GM19452 (cell line): ENCODE measurements at regions not wholly inside any gene's neighbourhood (a gene's known extent, or its start where the extent isn't known, plus 50 kb on each side); places are given as distances from the start of the nearest gene placed in this dataset.
"Not testable (repeated sequence)": the region's sequence is repeated elsewhere in the genome, so short reads cannot be mapped to it uniquely, and the experiment has no call there.

Experiments
- ATAC-seq: cut with Tn5 transposase; IDR thresholded peaks from one replicate; pipeline ENCODE4 v1.9.1; 2021; ENCODE audit not compliant: unreplicated experiment

- no peak for ATAC-seq
Measured at GRCh38 chr4:106604319-106605051, 235.9 kb upstream of the GIMD1 start.

DNA sequence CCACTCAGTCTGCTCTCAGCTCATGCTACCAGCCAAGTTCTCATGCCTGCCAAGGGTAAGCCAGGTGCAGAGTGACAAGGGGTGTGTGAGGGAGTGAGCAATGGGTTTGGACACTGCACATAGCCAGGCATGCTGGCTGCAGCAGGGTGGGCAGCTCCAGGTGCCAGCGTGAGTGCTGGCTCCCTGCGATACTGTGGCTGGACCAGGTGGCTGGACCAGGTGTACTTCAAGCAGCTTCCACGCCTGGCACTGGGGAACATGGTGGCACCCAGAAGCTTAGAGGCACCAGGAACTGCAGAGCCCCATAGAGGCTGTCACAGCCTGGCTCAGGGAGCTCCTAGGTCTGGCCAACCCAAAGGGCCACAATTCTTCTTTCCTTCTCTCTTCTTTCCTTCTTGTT is 234.9 kb upstream of the GIMD1 start:
- ATAC-seq: no peak

GRCh38 chr4:106602711-106603110 is 234.1 kb upstream of the GIMD1 start:
- ATAC-seq: no peak

DNA sequence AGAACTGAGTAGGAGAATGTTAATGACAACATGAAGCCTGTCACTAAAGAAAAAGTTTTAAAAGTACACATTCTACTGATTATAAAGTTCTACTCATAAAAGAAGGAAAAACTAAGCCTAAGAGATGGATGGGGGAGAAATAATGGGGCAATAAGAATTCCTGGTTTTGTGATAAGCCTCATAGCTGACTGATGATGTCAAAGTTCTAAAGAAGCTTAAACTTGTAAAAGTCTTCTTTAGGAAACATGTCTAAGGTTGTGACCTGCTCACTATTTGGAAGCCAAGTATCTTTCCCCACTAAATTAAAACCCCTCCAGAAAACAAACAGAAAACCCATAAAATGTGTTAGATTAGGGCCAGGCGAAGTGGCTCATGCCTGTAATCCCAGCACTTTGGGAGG is 232.9 kb upstream of the GIMD1 start:
- ATAC-seq: no peak

GRCh38 chr4:106595906-106596305 is 227.3 kb upstream of the GIMD1 start:
- no peak for ATAC-seq

DNA sequence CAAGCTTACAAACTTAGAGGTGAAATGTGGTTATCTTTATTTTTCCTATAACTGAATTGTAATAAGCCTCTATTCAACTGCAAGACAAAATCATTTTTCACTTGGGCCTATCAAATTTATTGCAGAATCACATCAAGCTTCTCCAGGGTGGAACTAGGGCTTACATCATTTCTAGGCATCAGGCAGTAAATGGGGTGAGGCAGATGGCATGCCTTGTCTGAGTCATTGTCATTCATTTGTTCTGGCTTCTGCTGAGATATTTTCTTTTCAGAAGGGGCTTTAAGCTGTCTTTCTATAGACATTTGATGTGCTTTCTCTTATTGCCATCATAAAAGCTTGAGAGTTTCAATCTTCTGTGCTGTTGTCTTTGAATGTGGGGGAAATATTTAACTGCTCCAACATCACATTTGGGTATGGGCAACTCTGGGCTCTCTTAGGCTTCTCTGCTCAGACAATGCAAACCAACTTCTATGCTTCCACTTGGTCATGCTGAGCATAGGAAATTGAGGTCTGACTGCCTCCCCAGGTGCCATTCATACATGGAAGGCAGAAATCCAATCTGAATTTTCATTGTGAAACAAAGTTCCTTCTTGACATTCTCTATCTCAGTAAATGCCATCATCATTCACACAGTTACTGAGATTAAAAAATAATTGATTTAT is 225.8 kb upstream of the GIMD1 start:
- ATAC-seq: no peak

GRCh38 chr4:106588891-106589290 is 220.3 kb upstream of the GIMD1 start:
- no peak for ATAC-seq

DNA sequence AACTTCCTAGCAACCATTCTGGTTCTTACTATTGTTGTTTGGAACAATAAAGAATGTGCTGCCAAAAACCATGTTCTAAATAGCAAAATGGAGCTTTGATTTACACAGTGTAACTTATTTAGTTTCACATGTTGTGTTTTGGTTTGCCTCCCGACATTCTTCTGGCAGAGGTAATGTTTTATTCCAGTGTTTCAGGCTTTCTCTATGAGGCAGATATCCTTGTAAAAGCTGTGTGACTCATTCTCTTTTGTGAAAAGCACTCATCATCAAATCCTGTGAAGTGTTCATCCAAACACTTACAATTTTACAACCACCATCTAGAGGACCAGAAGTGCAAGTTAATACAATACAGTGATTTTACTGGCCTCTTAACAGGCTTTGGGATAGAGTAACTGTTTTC is 219.0 kb upstream of the GIMD1 start:
- no peak for ATAC-seq

DNA sequence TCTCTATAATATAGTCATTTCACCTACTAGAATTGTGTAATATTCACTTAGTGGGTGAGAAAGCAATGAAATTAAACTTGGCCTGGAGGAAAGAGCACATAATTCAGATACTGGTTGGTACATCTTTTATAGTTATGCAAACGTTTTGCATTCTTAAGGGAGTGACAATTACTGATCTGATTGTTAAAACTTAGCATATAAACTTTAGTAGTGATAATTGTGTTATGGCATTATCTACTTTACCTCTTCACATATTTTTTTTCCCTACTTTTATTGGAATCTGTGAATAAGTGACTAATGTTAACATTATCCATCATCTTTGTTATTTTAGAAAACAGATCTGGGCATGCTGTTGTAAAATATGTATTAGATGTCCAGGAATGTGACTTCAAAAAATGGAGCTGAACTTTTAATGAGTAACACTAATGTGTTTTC is 217.4 kb upstream of the GIMD1 start:
- no peak for ATAC-seq

GRCh38 chr4:106584337-106584989 is 215.9 kb upstream of the GIMD1 start:
- ATAC-seq: no peak

- no peak for ATAC-seq
Measured at GRCh38 chr4:106583567-106583966, 215.0 kb upstream of the GIMD1 start.

GRCh38 chr4:106583108-106583507 is 214.5 kb upstream of the GIMD1 start:
- no peak for ATAC-seq

DNA sequence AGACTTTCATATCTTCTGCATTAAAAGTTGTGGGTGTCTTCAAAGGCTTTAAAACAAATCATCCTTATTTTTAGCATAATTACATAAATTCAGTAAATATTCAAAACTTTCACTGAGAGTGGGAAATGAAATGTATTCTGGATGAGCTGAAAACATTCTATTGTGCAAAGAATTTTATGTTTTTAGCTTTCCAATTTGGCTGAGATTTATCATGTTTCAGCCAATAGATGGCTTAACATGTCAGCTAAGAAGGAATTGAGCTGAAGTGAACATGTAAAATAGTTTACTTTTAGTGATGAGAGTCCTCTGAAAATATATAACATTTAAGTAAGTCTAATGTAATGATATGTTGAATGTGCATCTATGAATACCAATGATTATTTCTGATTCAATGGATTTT is 213.5 kb upstream of the GIMD1 start:
- no peak for ATAC-seq

DNA sequence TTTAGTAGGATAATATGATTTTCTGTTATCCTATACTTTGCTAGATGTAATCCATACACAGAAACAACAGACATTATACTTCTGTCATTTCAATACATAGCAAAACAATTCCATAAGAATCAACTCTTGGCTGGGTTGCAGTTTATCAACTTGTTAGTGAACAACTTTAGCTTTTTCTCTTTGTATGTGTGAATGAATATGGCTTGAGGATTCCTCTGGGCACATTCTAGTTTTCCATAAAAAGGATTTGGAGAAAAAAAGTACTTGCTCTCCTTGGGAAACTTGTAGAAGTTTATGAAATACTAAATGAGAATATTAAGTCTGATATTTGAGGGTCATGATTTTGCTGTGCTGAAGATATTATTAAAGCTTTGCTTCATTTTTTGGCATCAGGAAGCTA is 210.7 kb upstream of the GIMD1 start:
- no peak for ATAC-seq

DNA sequence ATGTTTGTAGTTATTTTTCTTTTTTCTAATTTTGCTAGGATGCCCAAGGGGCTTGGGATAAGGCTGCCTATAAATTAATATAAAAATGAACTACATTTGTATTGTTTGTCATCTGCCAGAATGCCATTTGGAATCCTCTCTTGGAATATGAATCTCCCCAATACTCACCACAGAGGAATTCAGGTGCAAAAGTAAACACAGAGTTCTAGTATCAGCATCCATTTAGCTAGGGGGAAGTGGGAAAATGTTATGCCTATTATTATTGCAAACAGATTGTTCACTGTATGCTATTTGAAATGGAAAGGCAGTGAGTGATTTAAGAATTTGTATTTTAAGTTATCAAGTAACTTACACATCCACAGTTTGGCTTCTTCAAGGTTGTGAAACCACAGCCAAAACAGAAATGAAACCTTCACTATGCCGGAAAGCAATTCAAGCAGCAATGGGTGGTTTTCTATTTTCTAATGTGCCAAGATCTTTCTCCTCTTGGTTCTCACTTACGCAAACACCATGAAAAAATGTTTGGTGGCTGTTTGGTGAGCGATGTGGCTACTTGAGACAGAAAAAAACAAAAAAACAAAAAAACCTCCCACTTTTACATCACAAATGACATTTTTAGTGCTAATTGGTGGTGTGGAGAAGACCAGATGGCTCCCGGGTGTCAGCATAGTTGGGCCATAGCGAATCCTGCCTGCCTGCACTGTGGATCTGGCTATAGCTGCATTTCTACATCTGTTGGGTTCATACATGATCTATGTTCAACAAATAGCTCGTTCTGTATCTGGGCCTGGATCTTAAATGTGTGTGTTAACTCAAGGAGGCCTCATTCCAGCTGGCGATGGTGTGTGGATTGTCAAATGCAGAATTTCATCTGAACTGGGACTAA is 200.8 kb upstream of the GIMD1 start:
- no peak for ATAC-seq

DNA sequence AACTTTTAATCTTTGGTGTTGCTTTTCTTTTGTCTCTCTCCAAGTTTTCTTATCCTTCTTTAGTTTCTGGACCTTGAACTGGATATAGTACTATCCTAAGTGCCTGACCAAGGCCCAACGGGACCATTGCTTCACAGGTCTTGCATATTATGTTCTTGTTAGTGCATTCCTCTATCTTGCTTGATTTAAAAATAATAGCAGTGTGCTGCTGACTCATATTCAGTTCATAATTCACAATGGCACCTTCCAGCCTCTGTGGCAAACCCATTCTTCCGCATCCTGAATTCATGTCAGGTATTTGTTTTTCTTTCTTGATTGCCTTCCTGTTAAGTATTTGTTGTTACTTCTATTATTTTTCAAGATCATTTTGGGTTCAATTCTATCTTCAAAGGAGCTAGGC is 197.1 kb upstream of the GIMD1 start:
- no peak for ATAC-seq

- not testable (repeated sequence) for ATAC-seq
Measured at GRCh38 chr4:106563637-106564036, 195.1 kb upstream of the GIMD1 start.

GRCh38 chr4:106551724-106552123 is 183.1 kb upstream of the GIMD1 start:
- no peak for ATAC-seq

GRCh38 chr4:106548446-106549044 is 180.0 kb upstream of the GIMD1 start:
- ATAC-seq: no peak

DNA sequence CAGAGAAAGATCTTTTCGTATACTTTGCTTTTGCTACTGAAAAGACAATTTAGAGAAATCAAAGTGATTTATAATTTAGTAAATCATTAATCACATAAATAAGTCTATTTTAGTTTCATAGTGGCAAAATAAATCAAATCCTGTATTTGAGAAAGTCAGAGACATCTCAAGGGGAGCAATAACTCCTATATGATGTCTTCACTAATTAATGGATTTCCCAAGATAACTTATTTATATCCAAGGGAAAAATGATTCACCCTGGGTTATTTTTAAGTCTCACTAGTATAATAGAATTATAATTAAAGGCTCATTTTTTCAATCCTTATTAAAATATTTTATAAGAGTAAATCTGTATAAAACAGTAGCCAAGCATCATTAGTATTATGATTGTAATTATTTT is 177.8 kb upstream of the GIMD1 start:
- ATAC-seq: no peak

DNA sequence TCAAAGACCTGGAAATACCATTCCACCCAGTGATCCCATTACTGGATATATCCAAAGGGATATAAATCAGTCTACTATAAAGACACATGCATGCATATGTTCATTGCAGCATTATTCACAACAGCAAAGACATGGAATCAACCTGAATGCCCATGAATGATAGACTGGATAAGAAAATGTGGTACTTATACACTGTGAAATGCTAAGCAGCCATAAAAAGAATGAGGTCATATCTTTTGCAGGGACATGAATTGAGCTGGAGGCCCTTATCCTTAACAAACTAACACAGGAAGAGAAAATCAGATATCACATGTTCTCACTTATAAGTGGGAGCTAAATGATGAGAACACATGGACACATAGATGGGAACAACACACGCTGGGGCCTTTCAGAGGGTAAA is 174.0 kb upstream of the GIMD1 start:
- ATAC-seq: not testable (repeated sequence)
